ENCODE measurements at regions not wholly inside any gene's neighbourhood (a gene's known extent, or its start where the extent isn't known, plus 50 kb on each side); places are given as distances from the start of the nearest gene placed in this dataset.

- TF ChIP-seq CTCF (IDR thresholded peaks at IDR 0.05) (no peak), POLR2A (IDR thresholded peaks at IDR 0.05) (no peak)
- intact Hi-C loops (cut with DNase I; ENCODE audit: low total_unique reads) = no loop called here
- DNase-seq = no peak
These were observed 530.8 kb upstream of the DIPK2B start for GRCh38 chrX:45731448-45731847.

GRCh38 chrX:45727761-45728160 lies 527.1 kb upstream of the DIPK2B start:
- TF ChIP-seq POLR2A (IDR thresholded peaks at IDR 0.05) = no peak
- TF ChIP-seq CTCF (IDR thresholded peaks at IDR 0.05) = no peak
- DNase-seq = no peak

More at GRCh38 chrX:45731448-45731847, 530.8 kb upstream of the DIPK2B start:
- no peak overlapping the region for H3K4me3 ChIP-seq
- H3K9me3 ChIP-seq = no peaks in the 10 kb centered on the region
- H3K4me1 ChIP-seq = no peaks in the 10 kb centered on the region
- no peak overlapping the region for H3K27ac ChIP-seq
- H3K36me3 ChIP-seq = no peaks in the 10 kb centered on the region
- peaks cover 0 to 3% of the 10 kb centered on the region in 2 donors for H3K27me3 ChIP-seq

GRCh38 chrX:45722471-45722870 lies 521.8 kb upstream of the DIPK2B start:
- TF ChIP-seq POLR2A (IDR thresholded peaks at IDR 0.05) = no peak
- TF ChIP-seq CTCF (IDR thresholded peaks at IDR 0.05) = no peak
- Histone ChIP-seq H3K27ac (no peak overlapping the region), H3K4me1 (no peaks in the 10 kb centered on the region), H3K4me3 (no peak overlapping the region), H3K9me3 (no peaks in the 10 kb centered on the region), H3K36me3 (no peaks in the 10 kb centered on the region), H3K27me3 (no peaks in the 10 kb centered on the region)
- no peak for DNase-seq
- intact Hi-C loops (cut with DNase I; ENCODE audit: low total_unique reads) = no loop called here

More at GRCh38 chrX:45727761-45728160, 527.1 kb upstream of the DIPK2B start:
- H3K36me3 ChIP-seq = no peaks in the 10 kb centered on the region
- peaks cover 0 to 3% of the 10 kb centered on the region in 2 donors for H3K27me3 ChIP-seq
- intact Hi-C loops (cut with DNase I; ENCODE audit: low total_unique reads) = no loop called here
- H3K9me3 ChIP-seq = no peaks in the 10 kb centered on the region
- H3K27ac ChIP-seq = no peak overlapping the region
- H3K4me1 ChIP-seq = no peaks in the 10 kb centered on the region
- H3K4me3 ChIP-seq = no peak overlapping the region

GRCh38 chrX:45719751-45720501 lies 519.2 kb upstream of the DIPK2B start:
- H3K4me3 ChIP-seq = no peak overlapping the region
- intact Hi-C loops (cut with DNase I; ENCODE audit: low total_unique reads) = no loop called here
- no peaks in the 10 kb centered on the region for H3K27me3 ChIP-seq
- no peak for DNase-seq
- no peaks in the 10 kb centered on the region for H3K4me1 ChIP-seq
- no peaks in the 10 kb centered on the region for H3K36me3 ChIP-seq
- H3K9me3 ChIP-seq = no peaks in the 10 kb centered on the region
- H3K27ac ChIP-seq = no peak overlapping the region
- TF ChIP-seq CTCF (IDR thresholded peaks at IDR 0.05) (no peak), POLR2A (IDR thresholded peaks at IDR 0.05) (no peak)

GRCh38 chrX:45718676-45719075 lies 518.0 kb upstream of the DIPK2B start:
- H3K4me1 ChIP-seq = no peaks in the 10 kb centered on the region
- H3K27ac ChIP-seq = no peak overlapping the region
- DNase-seq = no peak
- TF ChIP-seq POLR2A (IDR thresholded peaks at IDR 0.05) = no peak
- TF ChIP-seq CTCF (IDR thresholded peaks at IDR 0.05) = no peak
- intact Hi-C loops (cut with DNase I; ENCODE audit: low total_unique reads) = no loop called here
- no peak overlapping the region for H3K4me3 ChIP-seq
- no peaks in the 10 kb centered on the region for H3K27me3 ChIP-seq
- H3K9me3 ChIP-seq = no peaks in the 10 kb centered on the region
- H3K36me3 ChIP-seq = no peaks in the 10 kb centered on the region
